ENCODE measurements at regions not wholly inside any gene's neighbourhood (a gene's known extent, or its start where the extent isn't known, plus 50 kb on each side); places are given as distances from the start of the nearest gene placed in this dataset.

GRCh38 chr2:235204948-235205347 lies 253.1 kb downstream of the SH3BP4 start (continued):
- TF ChIP-seq RFX5 (IDR thresholded peaks at IDR 0.05; ENCODE audit: borderline replicate concordance, low read depth, low read length) (no peak), CHD1 (IDR thresholded peaks at IDR 0.05; ENCODE audit: low read depth, low read length) (no peak), ZNF274 (IDR thresholded peaks at IDR 0.05; ENCODE audit: borderline replicate concordance, extremely low read depth, low read length) (no peak), TBP (IDR thresholded peaks at IDR 0.05; ENCODE audit: low read depth, low read length) (no peak), RAD21 (IDR thresholded peaks at IDR 0.05 in 1 of 2, conservative IDR thresholded peaks at IDR 0.05 in 1 of 2; ENCODE audit: low read depth in 2 of 2, low read length in 2 of 2) (no peak), SIX5 (IDR thresholded peaks at IDR 0.05; ENCODE audit: low read depth, low read length) (no peak), HDAC2 (IDR thresholded peaks at IDR 0.05; ENCODE audit: borderline replicate concordance in 1 of 2, low read depth in 2 of 2, low read length in 2 of 2) (no peak), POU5F1 (IDR thresholded peaks at IDR 0.05; ENCODE audit: low read depth, low read length) (no peak)
